ENCODE measurements at regions not wholly inside any gene's neighbourhood (a gene's known extent, or its start where the extent isn't known, plus 50 kb on each side); places are given as distances from the start of the nearest gene placed in this dataset.
"Not testable (repeated sequence)": the region's sequence is repeated elsewhere in the genome, so short reads cannot be mapped to it uniquely, and the experiment has no call there.

GRCh38 chrX:55813150-55813549, 95.6 kb downstream of the RRAGB start:
- DNase-seq (ENCODE audit: low read depth) = no peak

GRCh38 chrX:55815546-55815945, 98.0 kb downstream of the RRAGB start:
- DNase-seq (ENCODE audit: low read depth) = no peak

GRCh38 chrX:55816023-55816422, 98.5 kb downstream of the RRAGB start:
- DNase-seq (ENCODE audit: low read depth) = no peak

- DNase-seq (ENCODE audit: low read depth) = no peak
Observed at GRCh38 chrX:55818673-55819375, 101.3 kb downstream of the RRAGB start.

- DNase-seq (ENCODE audit: low read depth) = no peak
Observed at GRCh38 chrX:55839485-55839884, 121.9 kb downstream of the RRAGB start.

GRCh38 chrX:55841962-55842752, 124.6 kb downstream of the RRAGB start:
- no peak for DNase-seq (ENCODE audit: low read depth)

- not testable (repeated sequence) for DNase-seq (ENCODE audit: low read depth)
Observed at GRCh38 chrX:55866779-55867178, 149.2 kb downstream of the RRAGB start.

GRCh38 chrX:55867181-55867651, 149.7 kb downstream of the RRAGB start:
- no peak for DNase-seq (ENCODE audit: low read depth)

- no peak for DNase-seq (ENCODE audit: low read depth)
Observed at GRCh38 chrX:55867708-55868107, 150.2 kb downstream of the RRAGB start.

- DNase-seq (ENCODE audit: low read depth) = no peak
Observed at GRCh38 chrX:55874807-55875206, 157.3 kb downstream of the RRAGB start.

GRCh38 chrX:55883541-55883940, 166.0 kb downstream of the RRAGB start:
- not testable (repeated sequence) for DNase-seq (ENCODE audit: low read depth)

GRCh38 chrX:55907968-55908607, 190.5 kb downstream of the RRAGB start:
- peak; percentile 10 for DNase-seq (ENCODE audit: low read depth)

GRCh38 chrX:55908661-55909212, 191.2 kb downstream of the RRAGB start:
- no peak for DNase-seq (ENCODE audit: low read depth)

GRCh38 chrX:55919367-55920221, 202.0 kb downstream of the RRAGB start:
- no peak for DNase-seq (ENCODE audit: low read depth)

- DNase-seq (ENCODE audit: low read depth) = no peak
Observed at GRCh38 chrX:55924574-55924973, 207.0 kb downstream of the RRAGB start.

- DNase-seq (ENCODE audit: low read depth) = not testable (repeated sequence)
Observed at GRCh38 chrX:55928529-55928928, 211.0 kb downstream of the RRAGB start.

All from activated T-cell treated with anti-CD3 and anti-CD28 coated beads for 1 hour (primary cell).